C4-2B (cell line): ENCODE measurements at regions not wholly inside any gene's neighbourhood (a gene's known extent, or its start where the extent isn't known, plus 50 kb on each side); places are given as distances from the start of the nearest gene placed in this dataset.

ENCODE experiments used
- H3K27ac ChIP-seq: fragments of 450-650 bp; 2 replicates; pipeline ENCODE4 v1.5.1; 2017
- ZFX ChIP-seq: fragments of 450-650 bp; IDR thresholded peaks from 2 replicates; pipeline ENCODE4 v1.6.1; 2017
- TF ChIP-seq, protein P1 (sequence below): fragments of 450-650 bp; conservative IDR thresholded peaks from 2 replicates; pipeline ENCODE4 v1.5.1; 2017; ENCODE audit warnings: mild to moderate bottlenecking

- no peak overlapping the region for H3K27ac ChIP-seq
- TF ChIP-seq, protein P1, sequence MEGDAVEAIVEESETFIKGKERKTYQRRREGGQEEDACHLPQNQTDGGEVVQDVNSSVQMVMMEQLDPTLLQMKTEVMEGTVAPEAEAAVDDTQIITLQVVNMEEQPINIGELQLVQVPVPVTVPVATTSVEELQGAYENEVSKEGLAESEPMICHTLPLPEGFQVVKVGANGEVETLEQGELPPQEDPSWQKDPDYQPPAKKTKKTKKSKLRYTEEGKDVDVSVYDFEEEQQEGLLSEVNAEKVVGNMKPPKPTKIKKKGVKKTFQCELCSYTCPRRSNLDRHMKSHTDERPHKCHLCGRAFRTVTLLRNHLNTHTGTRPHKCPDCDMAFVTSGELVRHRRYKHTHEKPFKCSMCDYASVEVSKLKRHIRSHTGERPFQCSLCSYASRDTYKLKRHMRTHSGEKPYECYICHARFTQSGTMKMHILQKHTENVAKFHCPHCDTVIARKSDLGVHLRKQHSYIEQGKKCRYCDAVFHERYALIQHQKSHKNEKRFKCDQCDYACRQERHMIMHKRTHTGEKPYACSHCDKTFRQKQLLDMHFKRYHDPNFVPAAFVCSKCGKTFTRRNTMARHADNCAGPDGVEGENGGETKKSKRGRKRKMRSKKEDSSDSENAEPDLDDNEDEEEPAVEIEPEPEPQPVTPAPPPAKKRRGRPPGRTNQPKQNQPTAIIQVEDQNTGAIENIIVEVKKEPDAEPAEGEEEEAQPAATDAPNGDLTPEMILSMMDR = no peak
Observed at GRCh38 chr1:51025374-51025773, 55.3 kb downstream of the CDKN2C start.

DNA sequence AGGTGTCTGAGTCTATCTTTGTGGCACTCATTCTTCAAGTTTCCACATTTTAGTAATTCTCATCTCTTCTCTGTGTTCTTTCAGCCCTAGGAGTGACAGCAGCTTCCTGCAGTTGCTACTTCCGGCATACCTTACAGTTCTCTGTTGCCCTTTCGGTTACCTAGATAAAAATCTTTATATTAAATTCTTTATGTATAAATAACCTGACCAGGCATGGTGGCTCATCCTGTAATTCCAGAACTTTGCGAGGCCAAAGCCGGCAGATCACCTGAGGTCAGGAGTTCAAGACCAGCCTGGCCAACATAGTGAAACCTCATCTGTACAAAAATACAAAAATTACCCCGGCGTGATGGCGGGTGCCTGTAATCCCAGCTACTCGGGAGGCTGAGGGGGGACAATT lies 62.9 kb downstream of the CDKN2C start:
- TF ChIP-seq, protein P1 = no peak
- TF ChIP-seq ZFX = no peak

DNA sequence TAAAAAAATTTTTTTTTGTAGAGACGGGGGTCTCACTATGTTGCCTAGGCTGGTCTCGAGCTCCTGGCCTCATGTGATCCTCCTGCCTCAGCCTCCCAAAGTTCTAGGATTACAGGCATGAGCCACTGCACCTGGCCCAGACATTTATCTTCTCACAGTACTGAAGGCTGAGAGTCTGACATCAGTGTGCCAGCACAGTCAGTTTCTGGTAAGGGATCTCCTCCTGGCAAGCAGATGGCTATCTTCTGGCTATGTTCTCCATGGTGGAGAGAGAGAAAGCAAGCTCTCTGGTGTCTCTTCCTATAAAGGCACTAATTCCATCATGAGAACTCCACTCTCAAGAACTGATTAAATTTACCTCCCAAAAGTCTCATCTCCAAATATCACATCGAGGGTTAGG lies 57.8 kb upstream of the C1orf185 start:
- TF ChIP-seq, protein P1 = no peak
- TF ChIP-seq ZFX = no peak
- no peak overlapping the region for H3K27ac ChIP-seq

More for the DNA sequence above, 62.9 kb downstream of the CDKN2C start:
- no peak overlapping the region for H3K27ac ChIP-seq

- H3K27ac ChIP-seq = no peak overlapping the region
- no peak for TF ChIP-seq ZFX
- TF ChIP-seq, protein P1 = peak; percentile 69
Observed at GRCh38 chr1:51044834-51045233, 57.2 kb upstream of the C1orf185 start.

GRCh38 chr1:51048021-51048420 lies 54.0 kb upstream of the C1orf185 start:
- no peak for TF ChIP-seq ZFX
- TF ChIP-seq, protein P1 = no peak
- no peak overlapping the region for H3K27ac ChIP-seq

DNA sequence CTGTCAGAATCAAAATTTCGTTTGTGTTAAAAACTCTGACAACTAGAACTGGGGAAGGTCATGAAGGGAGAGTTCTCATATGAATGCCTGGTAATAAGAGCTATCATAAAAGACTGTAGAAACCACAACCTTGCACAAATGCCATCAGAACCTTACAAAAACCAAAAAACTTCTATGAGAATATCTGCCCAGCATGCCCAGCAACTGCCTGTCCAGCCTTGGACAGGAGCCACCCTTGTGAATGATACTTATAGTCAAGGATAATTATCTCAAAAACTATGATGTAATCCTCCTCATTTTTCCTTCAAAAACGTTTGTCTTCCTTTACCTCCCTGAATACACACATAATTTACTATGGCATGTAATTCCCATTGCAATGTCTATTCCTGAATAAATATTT lies 53.4 kb upstream of the C1orf185 start:
- no peak for TF ChIP-seq ZFX
- TF ChIP-seq, protein P1 = no peak
- no peak overlapping the region for H3K27ac ChIP-seq
